ENCODE measurements at regions not wholly inside any gene's neighbourhood (a gene's known extent, or its start where the extent isn't known, plus 50 kb on each side); places are given as distances from the start of the nearest gene placed in this dataset.

DNA sequence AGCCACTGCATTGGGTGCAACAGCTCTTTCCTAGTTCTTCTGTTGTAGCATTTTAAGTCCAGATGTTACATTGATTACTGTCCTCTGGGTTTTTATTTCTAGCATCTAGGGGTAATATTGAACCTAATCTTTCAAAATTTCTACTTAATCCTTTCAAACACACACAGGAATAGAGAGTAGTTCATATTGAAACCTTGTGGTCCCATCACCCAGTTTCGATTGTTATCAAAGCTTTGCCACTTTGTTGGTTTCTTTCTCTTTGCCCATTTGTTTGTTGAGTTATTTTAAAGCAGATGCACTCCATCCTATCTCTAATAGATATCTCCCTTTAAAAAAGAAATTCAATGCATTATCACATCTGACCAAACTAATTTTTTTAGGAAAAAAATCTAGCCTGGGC is 422.9 kb upstream of the AMELY start:
- Histone ChIP-seq H3K18ac (ENCODE audit: extremely low read depth, low read length) (no peak overlapping the region), H3K27me3 (replicated peaks in 1 of 4; ENCODE audit: control insufficient read depth in 3 of 4, extremely low read depth in 1 of 4, insufficient read depth in 3 of 4, low read length in 3 of 4) (no peaks in the 10 kb centered on the region), H4K5ac (ENCODE audit: insufficient read length, low read depth, low read length) (no peak overlapping the region), H3K79me2 (ENCODE audit: control insufficient read depth in 1 of 2, insufficient read depth in 2 of 2, low read length in 2 of 2) (no peaks in the 10 kb centered on the region; a peak in 1 of 4 replicates), H3K4me3 (ENCODE audit: extremely low read depth in 1 of 4, insufficient read depth in 2 of 4, low read depth in 3 of 4, low read length in 4 of 4) (no peak overlapping the region), H2AFZ (ENCODE audit: low read length) (no peak overlapping the region), H3K14ac (ENCODE audit: insufficient read length) (no peak overlapping the region), H2BK20ac (ENCODE audit: low read length) (no peak overlapping the region), H3K23me2 (ENCODE audit: low read depth, low read length) (no peaks in the 10 kb centered on the region), H3K4me2 (ENCODE audit: insufficient read depth in 1 of 2, low read depth in 2 of 2, low read length in 2 of 2) (no peak overlapping the region), H2AK5ac (ENCODE audit: low read depth, low read length) (no peak overlapping the region), H4K91ac (replicated peaks; ENCODE audit: insufficient read length, low read length) (no peak overlapping the region), H4K20me1 (replicated peaks in 1 of 2; ENCODE audit: control insufficient read depth in 1 of 2, insufficient read depth in 2 of 2, low read length in 2 of 2) (peaks cover 0 to 2% of the 10 kb centered on the region in 2 experiments), H3K79me1 (ENCODE audit: low read depth, low read length) (no peaks in the 10 kb centered on the region), H2BK5ac (ENCODE audit: low read depth, low read length) (no peak overlapping the region), H2BK15ac (ENCODE audit: low read length) (no peak overlapping the region), H3K36me3 (ENCODE audit: control insufficient read depth in 2 of 4, insufficient read depth in 4 of 4, low read length in 3 of 4) (peaks cover 0 to 12% (median 1%) of the 10 kb centered on the region in 4 experiments; a peak in 3 of 8 replicates), H3K56ac (replicated peaks; ENCODE audit: insufficient read length, low read depth, low read length) (no peak overlapping the region), H3K9ac (replicated peaks in 1 of 4; ENCODE audit: extremely low read depth in 1 of 4, low read depth in 3 of 4, low read length in 3 of 4) (no peak overlapping the region), H3K4ac (replicated peaks; ENCODE audit: insufficient read length, low read depth, low read length) (no peak overlapping the region), H3K27ac (ENCODE audit: low read depth, low read length) (no peak overlapping the region), H4K8ac (ENCODE audit: extremely low read depth, insufficient read depth, low read length) (no peak overlapping the region), H2BK12ac (ENCODE audit: low read depth, low read length) (no peak overlapping the region), H3K9me3 (ENCODE audit: insufficient read depth in 2 of 2, low read depth in 1 of 2, low read length in 1 of 2) (no peaks in the 10 kb centered on the region), H3K4me1 (replicated peaks in 1 of 4; ENCODE audit: control insufficient read depth in 3 of 4, insufficient read depth in 4 of 4, low read length in 3 of 4) (no peaks in the 10 kb centered on the region), H2BK120ac (replicated peaks; ENCODE audit: low read depth, low read length) (no peak overlapping the region), H3K23ac (ENCODE audit: insufficient read length) (no peak overlapping the region)
- POLR2A ChIA-PET (ENCODE audit: partially characterized antibody), result no interaction called here
- no peak for FAIRE-seq
- WGBS, 2 experiments (ENCODE audit: extremely low coverage in 1 of 2, insufficient coverage in 1 of 2, insufficient read length in 1 of 2, insufficient replicate concordance in 2 of 2, low coverage in 1 of 2, low lambda C conversion rate in 2 of 2, missing lambda C conversion rate in 1 of 2), result 100% methylated on average over 1 of the region's 1 CpG; no CpG with 5 or more reads in 1 of the 2 experiments
- TF ChIP-seq JUND (IDR thresholded peaks at IDR 0.05; ENCODE audit: low read length), result no peak
- TF ChIP-seq, protein P1, sequence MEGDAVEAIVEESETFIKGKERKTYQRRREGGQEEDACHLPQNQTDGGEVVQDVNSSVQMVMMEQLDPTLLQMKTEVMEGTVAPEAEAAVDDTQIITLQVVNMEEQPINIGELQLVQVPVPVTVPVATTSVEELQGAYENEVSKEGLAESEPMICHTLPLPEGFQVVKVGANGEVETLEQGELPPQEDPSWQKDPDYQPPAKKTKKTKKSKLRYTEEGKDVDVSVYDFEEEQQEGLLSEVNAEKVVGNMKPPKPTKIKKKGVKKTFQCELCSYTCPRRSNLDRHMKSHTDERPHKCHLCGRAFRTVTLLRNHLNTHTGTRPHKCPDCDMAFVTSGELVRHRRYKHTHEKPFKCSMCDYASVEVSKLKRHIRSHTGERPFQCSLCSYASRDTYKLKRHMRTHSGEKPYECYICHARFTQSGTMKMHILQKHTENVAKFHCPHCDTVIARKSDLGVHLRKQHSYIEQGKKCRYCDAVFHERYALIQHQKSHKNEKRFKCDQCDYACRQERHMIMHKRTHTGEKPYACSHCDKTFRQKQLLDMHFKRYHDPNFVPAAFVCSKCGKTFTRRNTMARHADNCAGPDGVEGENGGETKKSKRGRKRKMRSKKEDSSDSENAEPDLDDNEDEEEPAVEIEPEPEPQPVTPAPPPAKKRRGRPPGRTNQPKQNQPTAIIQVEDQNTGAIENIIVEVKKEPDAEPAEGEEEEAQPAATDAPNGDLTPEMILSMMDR (IDR thresholded peaks at IDR 0.05; ENCODE audit: control extremely low read depth in 1 of 3, insufficient read depth in 1 of 3, low read depth in 1 of 3, low read length in 3 of 3), result no peak
- no peak for DNase-seq (ENCODE audit: low read depth in 1 of 2, low spot score in 2 of 2)
- CTCF ChIA-PET (ENCODE audit: partially characterized antibody), result no interaction called here

Measured in H1 (cell line).